ENCODE measurements at regions not wholly inside any gene's neighbourhood (a gene's known extent, or its start where the extent isn't known, plus 50 kb on each side); places are given as distances from the start of the nearest gene placed in this dataset.
"Not testable (repeated sequence)": the region's sequence is repeated elsewhere in the genome, so short reads cannot be mapped to it uniquely, and the experiment has no call there.

- not testable (repeated sequence) for TF ChIP-seq EP300, CTCF, POLR2A (IDR thresholded peaks at IDR 0.05)
These were observed 652.1 kb upstream of the LRFN5 start for GRCh38 chr14:40954448-40955130.
